Gastroesophageal sphincter (tissue), 3 donors: ENCODE measurements at regions not wholly inside any gene's neighbourhood (a gene's known extent, or its start where the extent isn't known, plus 50 kb on each side); places are given as distances from the start of the nearest gene placed in this dataset.

Experiments used
- CTCF ChIP-seq, 4 experiments: fragments of 200-600 bp in 2 of 4; fragments of 450-650 bp in 2 of 4; sonication (generic) in 1 of 4; IDR thresholded peaks; one replicate each; pipeline ENCODE4 v1.5.1; 2017 to 2019; ENCODE audit warnings: antibody characterized with exemption in 4 of 4, mild to moderate bottlenecking in 2 of 4, moderate library complexity in 2 of 4
- EP300 ChIP-seq: sonication (generic); formaldehyde crosslinking; IDR thresholded peaks from one replicate; pipeline ENCODE4 v1.6.1; 2017; ENCODE audit warnings: antibody characterized with exemption, mild to moderate bottlenecking
- POLR2A ChIP-seq, 2 donors: fragments of 450-650 bp; IDR thresholded peaks; one replicate each; pipeline ENCODE4 v1.6.1; 2017; ENCODE audit warnings: antibody characterized with exemption in 2 of 2, mild to moderate bottlenecking in 2 of 2, moderate library complexity in 1 of 2
- POLR2AphosphoS5 ChIP-seq: sonication (generic); formaldehyde crosslinking; IDR thresholded peaks from one replicate; pipeline ENCODE4 v1.6.1; 2017; ENCODE audit warnings: antibody characterized with exemption

- TF ChIP-seq CTCF (IDR thresholded peaks at IDR 0.05), result no peak
- TF ChIP-seq EP300, result no peak
- no peak for TF ChIP-seq POLR2A (IDR thresholded peaks at IDR 0.05)
- no peak for TF ChIP-seq POLR2AphosphoS5
These were observed 176.6 kb downstream of the DMRTA1 start for GRCh38 chr9:22623236-22623635.
